NCI-H510A (cell line): ENCODE measurements at regions not wholly inside any gene's neighbourhood (a gene's known extent, or its start where the extent isn't known, plus 50 kb on each side); places are given as distances from the start of the nearest gene placed in this dataset.
"Not testable (repeated sequence)": the region's sequence is repeated elsewhere in the genome, so short reads cannot be mapped to it uniquely, and the experiment has no call there.

ENCODE experiments used
- DNase-seq: peaks from one replicate; lab custom pipeline; 2025; lab: John Stamatoyannopoulos, UW

DNA sequence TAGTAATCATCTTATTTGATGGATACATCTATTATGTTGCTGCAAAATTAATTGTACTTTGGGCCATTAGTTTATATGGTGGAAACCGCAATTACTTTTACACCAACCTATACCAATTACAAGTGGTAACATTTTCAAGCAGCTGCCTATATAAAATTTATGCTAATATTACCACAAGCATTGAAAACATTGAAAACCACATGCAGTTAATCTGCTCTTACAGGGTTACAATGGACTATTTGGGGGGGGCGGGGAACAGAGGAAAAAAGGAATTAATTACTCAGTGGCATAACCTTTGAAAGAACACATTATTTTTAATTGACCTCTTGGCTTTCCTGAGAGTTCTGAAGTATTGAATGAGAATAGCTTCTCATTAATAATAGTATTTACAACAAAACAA lies 1793.2 kb downstream of the NCAM2 start:
- DNase-seq: no peak

DNA sequence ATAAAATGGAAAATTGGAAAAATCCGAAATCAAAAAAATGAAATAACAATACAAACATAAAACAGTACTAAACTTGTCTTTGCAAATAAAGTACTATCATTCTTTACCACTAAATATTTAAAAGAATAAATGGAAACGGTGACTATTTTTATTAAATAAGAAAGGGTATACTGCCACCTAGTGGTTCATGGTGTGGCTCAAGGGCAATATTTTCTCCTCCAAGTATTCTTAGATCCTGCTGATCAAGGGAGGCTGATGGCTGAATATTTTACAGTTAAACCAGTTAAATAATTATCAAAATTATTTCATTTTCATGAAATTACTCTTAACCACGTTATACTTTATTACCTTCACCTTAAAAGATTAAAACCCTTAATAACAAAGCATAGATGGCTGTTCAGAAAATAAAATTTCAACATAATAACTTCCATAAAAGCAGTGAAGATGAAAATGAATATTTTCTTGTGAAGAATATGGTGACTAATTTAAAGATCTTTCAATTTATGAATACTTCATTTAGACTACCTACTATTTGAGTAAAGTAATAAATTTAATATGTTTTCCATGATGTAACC lies 1793.9 kb downstream of the NCAM2 start:
- no peak for DNase-seq

- DNase-seq: no peak
Measured at GRCh38 chr21:22795091-22795490, 1796.9 kb downstream of the NCAM2 start.

DNA sequence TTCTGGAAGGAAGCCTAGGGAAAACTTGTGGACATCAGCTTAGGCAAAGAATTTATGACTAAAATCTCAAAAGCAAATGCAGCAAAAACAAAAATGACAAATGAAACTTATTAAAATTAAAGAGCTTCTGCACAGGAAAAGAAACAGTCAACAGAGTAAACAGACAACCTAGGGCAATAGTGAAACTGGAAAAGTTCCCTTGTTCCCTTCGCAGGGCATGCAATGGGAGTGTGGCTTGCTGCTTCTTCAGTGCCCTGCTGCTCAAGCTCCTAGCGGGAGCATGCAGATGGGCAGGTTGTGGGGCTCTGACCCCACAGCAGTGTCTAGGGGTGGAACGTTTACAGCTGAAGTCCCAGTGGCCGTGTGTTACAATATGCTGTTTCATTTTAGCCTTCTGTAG lies 1797.4 kb downstream of the NCAM2 start:
- no peak for DNase-seq

DNA sequence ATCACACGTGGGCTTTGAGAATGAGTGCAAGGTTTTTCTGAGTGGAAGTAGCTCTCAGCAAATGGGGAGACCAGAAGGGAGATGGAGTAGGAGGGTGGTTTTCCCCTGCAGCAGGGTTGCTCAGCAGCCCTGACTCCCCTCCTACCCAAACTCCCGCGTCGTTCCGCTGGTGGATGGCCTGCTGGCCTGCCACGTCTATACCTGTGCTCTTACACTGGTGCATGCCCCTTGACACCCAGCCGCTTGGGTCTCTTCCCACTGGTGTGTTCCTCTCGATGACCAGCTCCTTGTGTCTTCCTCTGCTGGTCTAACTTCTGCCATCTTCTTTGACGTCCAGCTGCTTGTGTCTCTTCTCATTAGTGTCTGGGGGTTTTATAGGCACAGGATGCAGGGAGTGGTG lies 1797.9 kb downstream of the NCAM2 start:
- no peak for DNase-seq

DNA sequence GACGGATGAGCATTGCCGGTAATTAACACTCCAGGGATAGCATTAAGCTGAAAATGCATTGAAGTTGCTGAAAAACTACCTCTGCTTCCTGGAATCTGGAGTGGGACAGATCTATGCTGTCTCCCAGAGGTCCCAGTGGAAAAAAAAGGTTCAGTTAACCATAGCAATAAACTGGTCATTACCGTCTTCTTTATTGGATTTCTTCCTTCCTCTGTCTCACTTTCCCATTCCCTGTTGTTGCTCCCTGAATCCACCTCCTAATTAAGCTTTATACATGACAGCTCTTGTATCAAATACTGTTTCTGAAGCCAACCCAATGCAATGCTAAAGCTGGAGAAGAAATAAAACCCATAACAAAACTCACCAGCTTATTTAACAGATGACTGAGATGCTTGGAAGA lies 1805.9 kb downstream of the NCAM2 start:
- no peak for DNase-seq

- DNase-seq: no peak
Measured at GRCh38 chr21:22806278-22806677, 1808.1 kb downstream of the NCAM2 start.

DNA sequence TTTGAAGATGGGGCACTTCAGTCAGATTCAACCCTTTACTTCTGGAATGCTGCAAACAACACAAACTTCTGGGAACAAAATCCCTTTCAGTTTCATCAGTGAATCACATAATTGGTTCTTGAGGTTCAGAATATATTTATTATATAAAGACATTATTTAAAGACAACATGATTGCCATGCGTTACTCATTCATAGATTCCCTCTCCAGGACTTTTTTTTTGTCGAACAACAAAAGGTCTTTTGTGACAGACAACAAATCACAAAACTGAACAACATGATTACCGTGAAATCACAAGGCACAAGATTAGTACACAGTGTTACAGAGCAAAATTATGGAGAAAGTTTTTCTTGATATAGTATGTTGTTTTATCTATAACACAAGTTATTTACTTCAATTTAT lies 1815.0 kb downstream of the NCAM2 start:
- no peak for DNase-seq

GRCh38 chr21:22818681-22819485 lies 1820.7 kb downstream of the NCAM2 start:
- DNase-seq: not testable (repeated sequence)

DNA sequence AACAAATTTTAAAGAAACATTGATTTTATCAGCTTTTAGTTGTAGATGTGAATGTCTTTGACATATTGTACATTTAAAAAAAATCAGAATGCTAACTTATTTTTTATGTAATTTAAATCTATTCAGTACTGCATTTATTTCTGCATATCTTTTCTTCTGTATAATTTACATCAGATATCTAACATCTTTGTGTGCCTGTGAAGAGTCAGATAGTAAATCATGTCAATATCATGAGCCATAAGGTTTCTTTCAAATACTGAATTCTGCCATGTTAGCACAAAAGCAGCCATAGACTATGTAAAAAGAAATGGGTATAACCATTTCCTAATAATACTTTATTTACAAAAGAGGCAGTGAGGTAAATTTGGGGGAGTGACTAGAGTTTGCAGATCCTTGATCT lies 1829.2 kb downstream of the NCAM2 start:
- DNase-seq: no peak

DNA sequence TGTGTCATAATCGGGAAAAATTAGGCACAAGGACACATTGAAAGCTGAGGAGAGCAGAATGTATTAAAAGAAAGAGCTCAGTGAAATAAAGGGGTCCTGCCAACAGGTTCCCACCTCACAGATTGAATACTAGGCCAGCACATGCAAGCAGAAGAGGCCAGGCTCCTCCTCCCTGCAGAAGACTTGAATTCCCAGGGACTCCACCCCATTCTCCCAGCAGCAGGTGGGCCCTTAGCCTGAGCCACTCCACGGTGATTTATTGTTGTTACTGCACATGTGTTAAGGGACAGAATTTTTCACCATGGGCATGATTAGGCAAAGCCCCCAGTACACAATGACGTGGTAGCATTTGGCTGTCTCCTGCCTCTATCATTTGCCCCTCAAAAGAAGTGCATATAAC lies 1844.7 kb downstream of the NCAM2 start:
- DNase-seq: peak; percentile 3

GRCh38 chr21:22855581-22855980 lies 1857.4 kb downstream of the NCAM2 start:
- DNase-seq: no peak

GRCh38 chr21:22871692-22872091 lies 1873.5 kb downstream of the NCAM2 start:
- DNase-seq: no peak

DNA sequence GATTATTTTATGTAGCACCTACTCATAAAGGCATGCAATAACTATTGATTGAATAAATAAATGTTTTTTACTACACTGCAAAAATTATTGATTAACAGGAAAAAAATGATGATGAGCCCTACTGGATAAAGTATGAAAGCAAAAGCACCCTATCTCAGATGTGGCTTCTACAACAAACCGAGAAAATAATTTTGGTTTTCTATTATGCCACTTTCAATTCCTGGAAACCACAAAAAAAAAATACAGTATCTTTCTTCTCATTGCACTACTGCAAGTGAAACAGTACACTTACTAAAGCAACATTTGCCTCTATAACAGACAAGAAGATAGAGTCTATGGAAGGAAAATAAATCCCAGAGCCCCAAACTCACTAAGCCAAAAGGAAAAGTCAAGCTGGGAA lies 1882.4 kb downstream of the NCAM2 start:
- no peak for DNase-seq

DNA sequence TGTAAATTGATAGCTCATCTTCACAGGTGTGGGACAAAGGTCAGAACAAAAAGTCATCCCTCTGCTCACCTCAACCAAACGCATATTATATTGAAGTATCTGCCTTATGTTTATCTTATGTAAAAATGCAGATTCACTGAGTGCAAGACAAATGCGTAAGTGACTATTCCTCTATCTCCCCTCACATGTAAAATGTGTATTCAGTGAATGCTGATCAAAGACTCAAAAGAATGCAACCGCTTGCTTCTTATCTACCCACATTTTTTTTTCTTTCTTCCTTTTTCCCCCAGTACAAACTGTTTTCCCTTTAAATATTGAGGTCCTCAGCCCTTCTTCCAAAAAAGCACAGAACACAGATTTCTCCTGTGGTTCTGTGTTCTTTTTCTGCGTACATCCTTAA lies 1882.9 kb downstream of the NCAM2 start:
- DNase-seq: no peak

DNA sequence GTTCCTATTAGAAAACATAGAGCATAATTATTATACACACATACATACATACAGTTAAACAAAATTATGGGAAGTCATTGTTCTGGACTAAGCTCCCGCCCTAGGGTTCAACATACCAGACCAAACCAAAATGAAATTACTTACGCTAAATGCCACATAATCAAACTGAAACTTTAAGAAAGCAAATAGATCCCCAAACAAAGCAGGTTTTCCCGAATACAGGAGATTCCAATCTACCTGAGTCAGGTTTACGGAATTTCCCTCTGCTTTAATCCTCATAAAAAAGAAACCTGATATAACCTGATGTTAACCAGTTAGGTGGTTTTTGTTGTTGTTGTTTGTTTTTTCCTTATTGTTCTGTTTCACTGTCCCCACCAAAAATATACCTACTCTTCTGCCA lies 1886.9 kb downstream of the NCAM2 start:
- no peak for DNase-seq

- DNase-seq: no peak
Measured at GRCh38 chr21:22885614-22886013, 1887.4 kb downstream of the NCAM2 start.

- DNase-seq: no peak
Measured at GRCh38 chr21:22889445-22889844, 1891.2 kb downstream of the NCAM2 start.

DNA sequence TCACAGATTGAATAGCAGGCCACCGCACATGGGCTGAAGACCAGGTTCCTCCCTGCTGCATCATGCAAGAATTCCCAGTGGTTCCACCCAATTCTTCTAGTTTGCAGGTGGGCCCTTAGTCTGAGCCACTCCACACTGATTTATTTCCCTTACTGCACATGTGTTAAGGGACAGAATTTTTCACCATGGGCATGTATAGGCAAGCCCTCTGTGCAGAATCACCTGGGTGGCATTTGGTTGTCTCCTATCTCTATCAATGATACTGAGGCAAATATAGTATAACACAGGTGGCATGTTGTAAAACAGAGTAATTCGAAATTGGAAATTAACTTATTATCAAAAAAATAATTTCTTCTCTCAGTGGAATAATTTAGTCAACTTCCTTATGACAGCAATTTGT lies 1892.4 kb downstream of the NCAM2 start:
- no peak for DNase-seq

DNA sequence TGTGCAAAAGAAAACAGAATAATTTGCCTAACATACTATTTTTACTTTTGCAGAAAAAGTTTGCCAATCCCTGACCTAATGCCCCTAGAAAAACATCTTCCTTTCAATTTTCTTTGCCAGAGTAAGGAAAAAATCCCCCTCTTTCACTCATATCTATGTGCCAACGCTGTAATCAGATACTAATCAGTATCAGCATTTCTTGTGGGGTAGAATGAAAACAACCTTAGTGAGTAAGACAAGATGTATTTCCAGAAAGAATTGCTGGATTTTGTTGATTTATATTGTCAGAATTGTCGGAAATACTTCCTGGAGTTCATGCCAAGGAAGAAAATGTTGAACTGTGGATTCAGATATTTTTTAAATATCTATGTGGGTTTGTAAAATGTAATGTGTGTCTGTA lies 1893.8 kb downstream of the NCAM2 start:
- DNase-seq: no peak

DNA sequence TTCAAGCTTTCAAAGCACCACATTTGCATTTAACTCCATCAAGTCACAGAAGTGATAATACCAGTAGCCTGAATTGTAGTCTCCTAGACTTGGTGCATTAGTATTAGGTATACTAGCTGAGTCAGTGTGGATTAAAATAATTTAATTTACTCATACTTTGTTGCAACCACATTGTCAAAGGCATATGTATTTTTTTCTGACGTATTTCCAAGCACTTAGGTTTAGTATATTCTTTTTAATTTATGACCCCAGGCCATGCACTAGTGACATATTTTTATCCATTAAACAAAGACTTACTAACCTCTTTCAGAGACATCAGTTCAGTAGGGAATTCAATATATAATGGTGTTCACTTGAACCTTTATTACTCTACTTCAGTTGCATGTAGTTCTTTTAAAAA lies 1894.5 kb downstream of the NCAM2 start:
- DNase-seq: no peak

- DNase-seq: no peak
Measured at GRCh38 chr21:22898051-22898665, 1899.9 kb downstream of the NCAM2 start.

- no peak for DNase-seq
Measured at GRCh38 chr21:22900490-22900889, 1902.3 kb downstream of the NCAM2 start.

DNA sequence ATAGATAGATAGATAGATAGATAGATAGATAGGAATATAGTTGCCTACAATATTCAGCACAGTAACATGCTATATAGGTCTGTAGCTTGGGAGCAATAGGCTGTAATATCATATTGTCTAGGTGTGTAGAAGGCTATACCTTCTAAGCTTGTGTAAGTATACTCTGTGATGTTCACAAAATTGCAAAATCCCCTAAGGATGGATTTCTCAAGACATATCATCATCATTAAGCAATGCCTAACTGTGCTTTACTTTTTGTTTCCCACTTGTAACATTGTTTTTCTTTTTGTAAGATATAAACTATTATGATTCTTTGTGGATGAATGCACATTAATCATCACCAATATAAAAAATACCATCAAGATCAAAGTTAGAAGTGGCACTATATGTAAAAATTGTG lies 1905.6 kb downstream of the NCAM2 start:
- DNase-seq: no peak
